ENCODE measurements at regions not wholly inside any gene's neighbourhood (a gene's known extent, or its start where the extent isn't known, plus 50 kb on each side); places are given as distances from the start of the nearest gene placed in this dataset.

GRCh38 chr3:67719333-67719732 lies 64.9 kb upstream of the SUCLG2 start:
- TF ChIP-seq CTCF (IDR thresholded peaks at IDR 0.05): no peak
- intact Hi-C loops (cut with DNase I): no loop called here
- Histone ChIP-seq H3K27me3 (no peaks in the 10 kb centered on the region), H3K9ac (ENCODE audit: low read depth in 2 of 2, low read length in 2 of 2) (no peak overlapping the region), H3K4me1 (no peaks in the 10 kb centered on the region), H3K36me3 (no peaks in the 10 kb centered on the region), H3K27ac (no peak overlapping the region), H3K4me3 (no peak overlapping the region), H3K9me3 (no peaks in the 10 kb centered on the region)
- DNase-seq: no peak

- no peaks in the 10 kb centered on the region for H3K9me3 ChIP-seq
- TF ChIP-seq CTCF (IDR thresholded peaks at IDR 0.05): no peak
- no peak overlapping the region for H3K27ac ChIP-seq
- no peaks in the 10 kb centered on the region for H3K4me1 ChIP-seq
- H3K36me3 ChIP-seq: no peaks in the 10 kb centered on the region
- no peak for DNase-seq
- H3K27me3 ChIP-seq: no peaks in the 10 kb centered on the region
- intact Hi-C loops (cut with DNase I): no loop called here
- no peak overlapping the region for H3K9ac ChIP-seq (ENCODE audit: low read depth in 2 of 2, low read length in 2 of 2)
- H3K4me3 ChIP-seq: no peak overlapping the region
Observed at GRCh38 chr3:67715971-67716370, 61.6 kb upstream of the SUCLG2 start.

DNA sequence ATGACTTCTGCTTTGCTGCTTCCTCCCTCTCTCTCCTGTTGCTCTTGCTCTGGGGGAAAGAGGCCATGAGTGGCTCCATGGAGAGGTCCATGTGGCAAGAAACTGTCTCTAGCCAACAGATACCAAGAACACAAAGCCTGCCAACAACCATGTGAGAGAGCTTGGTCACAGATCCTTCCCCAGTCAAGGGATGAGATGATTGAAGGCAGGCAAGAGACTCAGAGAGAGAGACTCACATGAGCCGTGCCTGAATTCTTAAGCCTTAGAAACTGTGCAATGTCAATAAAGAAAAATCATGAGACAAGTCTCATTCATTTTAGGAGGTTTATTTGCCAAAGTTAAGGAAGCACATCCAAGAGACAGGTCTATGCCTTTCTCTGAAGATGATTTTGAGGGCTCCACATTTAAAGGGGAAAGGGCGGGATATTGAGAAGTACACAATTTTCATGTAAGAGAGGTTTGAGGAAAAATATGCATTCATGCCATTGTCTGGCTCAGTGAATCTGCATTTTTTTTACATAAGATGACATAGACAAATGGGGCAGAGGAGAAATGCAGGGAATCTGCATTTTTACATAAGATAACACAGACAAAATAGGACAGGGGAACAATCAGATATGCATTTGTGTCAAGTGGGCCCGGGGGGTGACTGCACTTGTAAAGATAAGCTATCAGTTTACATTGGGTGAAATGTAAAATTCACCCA lies 59.5 kb upstream of the SUCLG2 start:
- Histone ChIP-seq H3K4me3 (no peak overlapping the region), H3K27me3 (no peaks in the 10 kb centered on the region), H3K4me1 (no peaks in the 10 kb centered on the region), H3K36me3 (no peaks in the 10 kb centered on the region), H3K9me3 (no peaks in the 10 kb centered on the region), H3K9ac (ENCODE audit: low read depth in 2 of 2, low read length in 2 of 2) (no peak overlapping the region), H3K27ac (no peak overlapping the region)
- no peak for TF ChIP-seq CTCF (IDR thresholded peaks at IDR 0.05)
- intact Hi-C loops (cut with DNase I): no loop called here
- no peak for DNase-seq

DNA sequence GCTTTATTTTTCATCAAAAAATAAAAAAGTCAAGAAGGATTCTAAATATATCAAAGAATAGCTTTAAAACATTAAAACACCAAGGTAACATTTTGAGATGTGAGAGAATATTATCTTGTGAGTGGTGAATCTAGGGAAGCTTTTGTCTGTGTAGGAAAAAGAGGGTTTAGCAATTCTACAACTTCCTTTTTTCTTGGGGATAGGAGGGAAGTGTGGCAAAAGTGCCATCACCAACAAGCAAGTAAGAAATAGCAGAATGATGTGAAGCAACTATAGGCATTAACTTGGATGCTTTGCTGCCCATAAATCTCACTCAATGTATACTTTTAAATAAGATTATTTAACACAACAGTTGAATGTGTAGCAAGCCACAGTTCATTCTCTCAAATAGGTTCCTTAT lies 57.8 kb upstream of the SUCLG2 start:
- Histone ChIP-seq H3K36me3 (no peaks in the 10 kb centered on the region), H3K9ac (ENCODE audit: low read depth in 2 of 2, low read length in 2 of 2) (no peak overlapping the region), H3K9me3 (no peaks in the 10 kb centered on the region), H3K4me3 (no peak overlapping the region), H3K27ac (no peak overlapping the region), H3K27me3 (no peaks in the 10 kb centered on the region), H3K4me1 (no peaks in the 10 kb centered on the region)
- TF ChIP-seq CTCF (IDR thresholded peaks at IDR 0.05): no peak
- intact Hi-C loops (cut with DNase I): no loop called here
- DNase-seq: no peak

DNA sequence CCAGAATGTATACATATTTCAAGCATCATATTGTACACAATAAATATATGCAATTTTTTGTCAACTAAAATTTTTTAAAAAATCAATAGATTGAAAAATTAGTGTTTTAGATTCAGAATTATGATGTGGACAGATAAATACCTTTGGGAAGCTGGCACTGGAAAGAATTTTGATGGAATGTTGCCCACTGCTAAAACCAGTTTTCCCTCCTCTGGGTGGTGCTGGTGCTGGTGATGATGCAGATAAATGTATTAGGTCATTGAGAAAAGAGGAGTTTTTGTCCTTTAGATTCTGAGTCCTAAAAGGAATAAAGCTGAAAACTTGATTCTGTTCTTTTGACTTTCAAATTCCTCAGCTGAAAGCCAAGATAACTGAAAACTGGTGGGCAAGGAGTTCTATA lies 56.0 kb upstream of the SUCLG2 start:
- Histone ChIP-seq H3K27me3 (no peaks in the 10 kb centered on the region), H3K4me1 (no peaks in the 10 kb centered on the region), H3K4me3 (no peak overlapping the region), H3K36me3 (no peaks in the 10 kb centered on the region), H3K9ac (ENCODE audit: low read depth in 2 of 2, low read length in 2 of 2) (no peak overlapping the region), H3K9me3 (no peaks in the 10 kb centered on the region), H3K27ac (no peak overlapping the region)
- intact Hi-C loops (cut with DNase I): no loop called here
- no peak for DNase-seq
- TF ChIP-seq CTCF (IDR thresholded peaks at IDR 0.05): no peak

Measured in colonic mucosa (tissue), 4 donors.